Tibial nerve (tissue), 4 donors: ENCODE measurements at regions not wholly inside any gene's neighbourhood (a gene's known extent, or its start where the extent isn't known, plus 50 kb on each side); places are given as distances from the start of the nearest gene placed in this dataset.

Experiments used
- CTCF ChIP-seq, 5 experiments: fragments of 200-600 bp in 3 of 5; fragments of 450-650 bp in 2 of 5; sonication (generic) in 3 of 5; IDR thresholded peaks; one replicate each; pipeline ENCODE4 v1.5.1; 2016 to 2019; ENCODE audit warnings: antibody characterized with exemption in 5 of 5, mild to moderate bottlenecking in 3 of 5, moderate library complexity in 2 of 5
- EP300 ChIP-seq, 2 donors: sonication (generic); formaldehyde crosslinking; IDR thresholded peaks; one replicate each; pipeline ENCODE4 v1.6.1; 2017; ENCODE audit warnings: antibody characterized with exemption in 2 of 2, mild to moderate bottlenecking in 1 of 2
- POLR2A ChIP-seq, 2 donors: fragments of 450-650 bp; IDR thresholded peaks; one replicate each; pipeline ENCODE4 v1.6.1; 2017; ENCODE audit warnings: antibody characterized with exemption in 2 of 2, mild to moderate bottlenecking in 2 of 2, moderate library complexity in 2 of 2

- no peak for TF ChIP-seq POLR2A (IDR thresholded peaks at IDR 0.05)
- no peak for TF ChIP-seq CTCF (IDR thresholded peaks at IDR 0.05)
- no peak for TF ChIP-seq EP300 (IDR thresholded peaks at IDR 0.05)
Observed at GRCh38 chr6:140048202-140048790, 673.8 kb upstream of the CITED2 start.
